Calu3 (cell line): ENCODE measurements at regions not wholly inside any gene's neighbourhood (a gene's known extent, or its start where the extent isn't known, plus 50 kb on each side); places are given as distances from the start of the nearest gene placed in this dataset.

ENCODE experiments used
- BruUV-seq: library from RNA; stranded (reverse); fragments of 400-500 nt; replicated peaks from 2 replicates; lab custom pipeline; 2021; lab: Mats Ljungman, UMichigan
- CTCF ChIA-PET: fragments of 300-600 bp; sonication (Branson Sonifier 250); formaldehyde crosslinking; loops from one replicate; lab custom pipeline; 2022; ENCODE audit warnings: antibody characterized with exemption; lab: Charles Lee
- DNase-seq: peaks from one replicate; pipeline ENCODE4 v3.0.0; 2022
- H3K27ac Mint-ChIP-seq: one replicate; pipeline ENCODE4 v1.8.0; 2022; ENCODE audit warnings: mixed read lengths; ENCODE audit not compliant: unreplicated experiment
- H3K27me3 Mint-ChIP-seq: one replicate; pipeline ENCODE4 v1.8.0; 2022; ENCODE audit warnings: mixed read lengths; ENCODE audit not compliant: unreplicated experiment
- H3K36me3 Mint-ChIP-seq: one replicate; pipeline ENCODE4 v1.8.0; 2022; ENCODE audit warnings: mild to moderate bottlenecking, moderate library complexity, mixed read lengths; ENCODE audit not compliant: insufficient read depth, unreplicated experiment
- H3K4me1 Mint-ChIP-seq: one replicate; pipeline ENCODE4 v1.8.0; 2022; ENCODE audit warnings: mild to moderate bottlenecking, low read depth, mixed read lengths; ENCODE audit not compliant: unreplicated experiment
- H3K4me3 Mint-ChIP-seq: one replicate; pipeline ENCODE4 v1.8.0; 2022; ENCODE audit warnings: mild to moderate bottlenecking, low read depth, moderate library complexity, mixed read lengths; ENCODE audit not compliant: unreplicated experiment
- H3K9me3 Mint-ChIP-seq: one replicate; pipeline ENCODE4 v1.8.0; 2022; ENCODE audit warnings: low read depth, mixed read lengths; ENCODE audit not compliant: unreplicated experiment
- CTCF ChIP-seq: fragments of 200-600 bp; IDR thresholded peaks from one replicate; pipeline ENCODE4 v1.8.0; 2022; ENCODE audit warnings: antibody characterized with exemption; ENCODE audit not compliant: unreplicated experiment
- intact Hi-C: fragments of 100-400 bp; cut with micrococcal nuclease; formaldehyde crosslinking; loops from one replicate; pipeline ENCODE4 v1.10.0; 2022; ENCODE audit not compliant: unreplicated experiment

- no peak for TF ChIP-seq CTCF
These were observed 208.0 kb downstream of the SPRY2 start for GRCh38 chr13:80132741-80133601.

GRCh38 chr13:80131204-80131603 is 209.7 kb downstream of the SPRY2 start:
- Mint-ChIP-seq H3K27ac (peak overlapping the region; percentile 30), H3K4me1 (peaks cover 7% of the 10 kb centered on the region), H3K9me3 (no peaks in the 10 kb centered on the region), H3K36me3 (no peaks in the 10 kb centered on the region), H3K27me3 (no peaks in the 10 kb centered on the region), H3K4me3 (no peak overlapping the region)
- TF ChIP-seq CTCF: no peak
- BruUV-seq: no TSS peak
- intact Hi-C loops: loop anchor here (5.0 to 10.0 kb wide), 4 partner anchors 84 to 354 kb away; partner anchors contain the start of gene SPRY2
- DNase-seq: peak; percentile 41
- CTCF ChIA-PET: no interaction called here

More at GRCh38 chr13:80132741-80133601, 208.0 kb downstream of the SPRY2 start:
- peaks cover 7% of the 10 kb centered on the region for H3K4me1 Mint-ChIP-seq
- DNase-seq: peak; percentile 16
- H3K4me3 Mint-ChIP-seq: peak overlapping the region; percentile 55
- BruUV-seq: no TSS peak
- CTCF ChIA-PET: no interaction called here
- no peaks in the 10 kb centered on the region for H3K36me3 Mint-ChIP-seq
- H3K27ac Mint-ChIP-seq: peak overlapping the region; percentile 89
- intact Hi-C loops: loop anchor here (5.0 to 10.0 kb wide), 4 partner anchors 82 to 356 kb away; partner anchors contain the start of gene SPRY2
- H3K9me3 Mint-ChIP-seq: no peaks in the 10 kb centered on the region
- H3K27me3 Mint-ChIP-seq: no peaks in the 10 kb centered on the region

GRCh38 chr13:80126389-80127068 is 214.4 kb downstream of the SPRY2 start:
- intact Hi-C loops: no loop called here

GRCh38 chr13:80123945-80124344 is 217.0 kb downstream of the SPRY2 start:
- CTCF ChIA-PET: no interaction called here
- Mint-ChIP-seq H3K4me3 (no peak overlapping the region), H3K36me3 (no peaks in the 10 kb centered on the region), H3K27me3 (no peaks in the 10 kb centered on the region), H3K9me3 (no peaks in the 10 kb centered on the region), H3K27ac (no peak overlapping the region), H3K4me1 (no peaks in the 10 kb centered on the region)
- DNase-seq: no peak
- TF ChIP-seq CTCF: no peak
- no TSS peak for BruUV-seq
- intact Hi-C loops: no loop called here

More at GRCh38 chr13:80126389-80127068, 214.4 kb downstream of the SPRY2 start:
- CTCF ChIA-PET: no interaction called here
- Mint-ChIP-seq H3K27me3 (no peaks in the 10 kb centered on the region), H3K27ac (no peak overlapping the region), H3K9me3 (no peaks in the 10 kb centered on the region), H3K4me1 (no peaks in the 10 kb centered on the region), H3K4me3 (no peak overlapping the region), H3K36me3 (no peaks in the 10 kb centered on the region)
- BruUV-seq: no TSS peak
- no peak for DNase-seq
- TF ChIP-seq CTCF: no peak
